Testis (tissue), 2 donors: ENCODE measurements at regions not wholly inside any gene's neighbourhood (a gene's known extent, or its start where the extent isn't known, plus 50 kb on each side); places are given as distances from the start of the nearest gene placed in this dataset.

Experiments used
- POLR2A ChIP-seq: fragments of 450-650 bp; IDR thresholded peaks from one replicate; pipeline ENCODE4 v1.6.1; 2017; ENCODE audit warnings: antibody characterized with exemption, mild to moderate bottlenecking, moderate library complexity
- TF ChIP-seq, protein P1 (sequence below), 3 experiments: fragments of 450-650 bp in 2 of 3; fragments of 200-600 bp in 1 of 3; sonication (generic) in 1 of 3; IDR thresholded peaks; one replicate each; pipeline ENCODE4 v1.5.1; 2016 to 2019; ENCODE audit warnings: antibody characterized with exemption in 3 of 3, mild to moderate bottlenecking in 2 of 3, moderate library complexity in 1 of 3

DNA sequence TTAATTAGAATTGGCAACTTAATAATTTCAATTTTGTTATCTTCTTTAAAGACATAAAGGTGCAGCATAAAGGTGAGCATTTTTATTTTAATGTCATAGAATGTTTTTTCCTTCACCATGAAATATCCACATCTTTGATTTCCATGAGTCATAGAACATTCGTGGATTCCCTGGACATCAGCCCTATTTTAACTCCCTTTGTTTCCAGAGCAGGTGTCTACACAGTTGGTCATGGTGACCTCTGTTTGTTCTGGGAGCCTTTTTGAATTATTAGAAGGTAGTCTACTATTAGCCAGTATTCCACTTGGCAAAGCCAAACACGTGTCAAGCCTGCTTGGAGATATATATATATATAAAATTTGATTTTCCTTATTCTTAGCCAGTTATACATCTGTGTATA is 572.9 kb downstream of the LTN1 start:
- TF ChIP-seq, protein P1, sequence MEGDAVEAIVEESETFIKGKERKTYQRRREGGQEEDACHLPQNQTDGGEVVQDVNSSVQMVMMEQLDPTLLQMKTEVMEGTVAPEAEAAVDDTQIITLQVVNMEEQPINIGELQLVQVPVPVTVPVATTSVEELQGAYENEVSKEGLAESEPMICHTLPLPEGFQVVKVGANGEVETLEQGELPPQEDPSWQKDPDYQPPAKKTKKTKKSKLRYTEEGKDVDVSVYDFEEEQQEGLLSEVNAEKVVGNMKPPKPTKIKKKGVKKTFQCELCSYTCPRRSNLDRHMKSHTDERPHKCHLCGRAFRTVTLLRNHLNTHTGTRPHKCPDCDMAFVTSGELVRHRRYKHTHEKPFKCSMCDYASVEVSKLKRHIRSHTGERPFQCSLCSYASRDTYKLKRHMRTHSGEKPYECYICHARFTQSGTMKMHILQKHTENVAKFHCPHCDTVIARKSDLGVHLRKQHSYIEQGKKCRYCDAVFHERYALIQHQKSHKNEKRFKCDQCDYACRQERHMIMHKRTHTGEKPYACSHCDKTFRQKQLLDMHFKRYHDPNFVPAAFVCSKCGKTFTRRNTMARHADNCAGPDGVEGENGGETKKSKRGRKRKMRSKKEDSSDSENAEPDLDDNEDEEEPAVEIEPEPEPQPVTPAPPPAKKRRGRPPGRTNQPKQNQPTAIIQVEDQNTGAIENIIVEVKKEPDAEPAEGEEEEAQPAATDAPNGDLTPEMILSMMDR (IDR thresholded peaks at IDR 0.05) = no peak
- no peak for TF ChIP-seq POLR2A
